DND-41 (cell line): ENCODE measurements at regions not wholly inside any gene's neighbourhood (a gene's known extent, or its start where the extent isn't known, plus 50 kb on each side); places are given as distances from the start of the nearest gene placed in this dataset.

Source experiments
- EZH2 ChIP-seq: IDR thresholded peaks from 3 replicates; pipeline ENCODE4 v1.6.1; 2012; ENCODE audit warnings: borderline replicate concordance, low read depth, mild to moderate bottlenecking, moderate library complexity, low read length, inconsistent platforms; ENCODE audit not compliant: severe bottlenecking
- TF ChIP-seq, protein P1 (sequence below): IDR thresholded peaks from 2 replicates; pipeline ENCODE4 v1.5.1; 2012; ENCODE audit warnings: borderline replicate concordance, low read length, moderate library complexity, mild to moderate bottlenecking; ENCODE audit not compliant: poor library complexity, severe bottlenecking; ENCODE audit errors: extremely low read depth

DNA sequence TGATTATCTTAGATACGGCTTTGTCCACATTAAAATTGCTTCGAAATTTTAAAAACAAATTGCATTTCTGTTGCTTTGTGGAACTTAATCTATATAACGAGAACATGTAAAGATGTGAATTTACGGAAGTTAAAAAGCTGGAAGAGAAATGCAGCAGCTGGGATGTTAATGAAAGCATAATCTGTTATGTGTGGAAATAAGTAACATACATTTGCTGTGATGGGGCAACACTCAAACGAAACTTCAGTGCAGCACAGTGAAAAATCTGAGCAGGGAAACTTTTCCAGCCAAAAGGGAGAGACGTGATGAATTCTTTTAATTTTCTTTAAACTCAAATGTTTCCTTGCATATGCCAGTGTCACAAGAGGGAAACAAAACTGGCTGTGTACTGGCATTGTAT lies 276.7 kb upstream of the LMCD1 start:
- TF ChIP-seq, protein P1, sequence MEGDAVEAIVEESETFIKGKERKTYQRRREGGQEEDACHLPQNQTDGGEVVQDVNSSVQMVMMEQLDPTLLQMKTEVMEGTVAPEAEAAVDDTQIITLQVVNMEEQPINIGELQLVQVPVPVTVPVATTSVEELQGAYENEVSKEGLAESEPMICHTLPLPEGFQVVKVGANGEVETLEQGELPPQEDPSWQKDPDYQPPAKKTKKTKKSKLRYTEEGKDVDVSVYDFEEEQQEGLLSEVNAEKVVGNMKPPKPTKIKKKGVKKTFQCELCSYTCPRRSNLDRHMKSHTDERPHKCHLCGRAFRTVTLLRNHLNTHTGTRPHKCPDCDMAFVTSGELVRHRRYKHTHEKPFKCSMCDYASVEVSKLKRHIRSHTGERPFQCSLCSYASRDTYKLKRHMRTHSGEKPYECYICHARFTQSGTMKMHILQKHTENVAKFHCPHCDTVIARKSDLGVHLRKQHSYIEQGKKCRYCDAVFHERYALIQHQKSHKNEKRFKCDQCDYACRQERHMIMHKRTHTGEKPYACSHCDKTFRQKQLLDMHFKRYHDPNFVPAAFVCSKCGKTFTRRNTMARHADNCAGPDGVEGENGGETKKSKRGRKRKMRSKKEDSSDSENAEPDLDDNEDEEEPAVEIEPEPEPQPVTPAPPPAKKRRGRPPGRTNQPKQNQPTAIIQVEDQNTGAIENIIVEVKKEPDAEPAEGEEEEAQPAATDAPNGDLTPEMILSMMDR, result no peak
- no peak for TF ChIP-seq EZH2
